K562 (cell line): ENCODE measurements at regions not wholly inside any gene's neighbourhood (a gene's known extent, or its start where the extent isn't known, plus 50 kb on each side); places are given as distances from the start of the nearest gene placed in this dataset.

Experiments used
- ATAC-seq: fragments of 200-7000 bp; cut with Tn5 transposase; 3 replicates; pipeline ENCODE4 v1.9.1; 2020; ENCODE audit warnings: moderate library complexity
- BruUV-seq: library from RNA; stranded (reverse); fragments of 400-500 nt; replicated peaks from 2 replicates; lab custom pipeline; 2021; lab: Mats Ljungman, UMichigan
- CTCF ChIA-PET: fragments of 300-600 bp; formaldehyde crosslinking; extraction: SDS; loops from one replicate; lab custom pipeline; 2021; ENCODE audit warnings: low intra/inter-chr PET ratio; lab: Yijun Ruan, JAX
- POLR2A ChIA-PET: fragments of 300-600, 350-650 bp; sonication (Branson Sonifier 250); formaldehyde crosslinking; extraction: SDS; loops from one replicate; lab custom pipeline; 2021; ENCODE audit warnings: antibody characterized with exemption, inconsistent platforms; lab: Yijun Ruan, JAX
- DNase-seq, 4 experiments: peaks; one replicate each; pipeline versions ENCODE4 v3.0.0 to v3.0.0-alpha.2; 2011 to 2018; ENCODE audit warnings: low spot score in 3 of 4, mixed read lengths in 3 of 4; ENCODE audit errors: extremely low read depth in 1 of 4
- FAIRE-seq: peaks from 2 replicates; lab custom pipeline; 2011; peaks lifted over from hg19 to GRCh38; lab: Jason Lieb, UNC
- H2AFZ ChIP-seq: 2 replicates; pipeline ENCODE4 v1.6.0; 2011; ENCODE audit warnings: low read depth, low read length, control low read depth, inconsistent platforms
- H3K27ac ChIP-seq: fragments of 200-600 bp; 3 replicates; pipeline ENCODE4 v1.8.0; 2011; ENCODE audit warnings: low read depth, mild to moderate bottlenecking, control low read depth, inconsistent platforms, low read length, moderate library complexity, mixed read lengths; ENCODE audit errors: extremely low read depth
- H3K27me3 ChIP-seq, 2 experiments: fragments of 300-600 bp in 1 of 2; 2 replicates in 1 of 2; 3 replicates in 1 of 2; pipeline versions ENCODE4 v1.6.0 to v1.8.0; 2011; ENCODE audit warnings: inconsistent platforms in 2 of 2, low read length in 2 of 2, mild to moderate bottlenecking in 1 of 2, mixed read lengths in 1 of 2, moderate library complexity in 1 of 2; ENCODE audit not compliant: control insufficient read depth in 2 of 2, insufficient read depth in 2 of 2
- H3K36me3 ChIP-seq: fragments of 300-600 bp; 3 replicates; pipeline ENCODE4 v1.8.0; 2011; ENCODE audit warnings: mild to moderate bottlenecking, low read length, inconsistent platforms; ENCODE audit not compliant: control insufficient read depth, insufficient read depth
- H3K4me1 ChIP-seq, 2 experiments: fragments of 200-600 bp in 1 of 2; replicated peaks in 1 of 2; 2 replicates in 1 of 2; 3 replicates in 1 of 2; pipeline versions ENCODE4 v1.5.1 to v1.8.0; 2011; ENCODE audit warnings: inconsistent platforms in 2 of 2, low read length in 2 of 2, mild to moderate bottlenecking in 1 of 2, mixed read lengths in 1 of 2, moderate library complexity in 1 of 2; ENCODE audit not compliant: control insufficient read depth in 2 of 2, insufficient read depth in 2 of 2
- H3K4me2 ChIP-seq: 2 replicates; pipeline ENCODE4 v1.6.1; 2011; ENCODE audit warnings: low read length, control low read depth, inconsistent platforms, mixed read lengths; ENCODE audit not compliant: insufficient read depth
- H3K4me3 ChIP-seq: fragments of 200-600 bp; sonication (generic), shearing (Covaris generic); 2 replicates; pipeline ENCODE4 v1.5.1; 2016; ENCODE audit warnings: control low read depth, inconsistent platforms
- H3K79me2 ChIP-seq: fragments of 200-600 bp; 3 replicates; pipeline ENCODE4 v1.8.0; 2011; ENCODE audit warnings: low read length, inconsistent platforms; ENCODE audit not compliant: control insufficient read depth, insufficient read depth
- H3K9ac ChIP-seq, 2 experiments: 2 replicates each; pipeline versions ENCODE4 v1.6.0 to v1.6.1; 2011; ENCODE audit warnings: low read depth in 2 of 2, low read length in 2 of 2, control low read depth in 1 of 2, inconsistent platforms in 1 of 2, mild to moderate bottlenecking in 1 of 2, mixed read lengths in 1 of 2; ENCODE audit not compliant: insufficient read depth in 1 of 2
- H3K9me1 ChIP-seq: one replicate; pipeline ENCODE4 v1.6.0; 2011; ENCODE audit warnings: inconsistent platforms, mild to moderate bottlenecking, low read length, moderate library complexity; ENCODE audit not compliant: control insufficient read depth, insufficient read depth
- H3K9me3 ChIP-seq: replicated peaks from 2 replicates; pipeline ENCODE4 v1.5.1; 2011; ENCODE audit warnings: low read depth, low read length, inconsistent platforms; ENCODE audit not compliant: control insufficient read depth, insufficient read depth
- H4K20me1 ChIP-seq: replicated peaks from 2 replicates; pipeline ENCODE4 v1.6.1; 2011; ENCODE audit warnings: low read length, inconsistent platforms, mixed read lengths; ENCODE audit not compliant: control insufficient read depth, insufficient read depth
- BCL6 ChIP-seq: fragments of 250-450 bp; sonication (Bioruptor Pico); IDR thresholded peaks from 2 replicates; pipeline ENCODE4 v1.4.0; 2020
- CCNT2 ChIP-seq: IDR thresholded peaks from 2 replicates; pipeline ENCODE4 v1.6.1; 2011; ENCODE audit warnings: borderline replicate concordance, low read depth, mild to moderate bottlenecking, moderate library complexity, mixed read lengths, low read length; ENCODE audit not compliant: insufficient read length; ENCODE audit errors: extremely low read depth
- HOXB6 ChIP-seq: fragments of 250-450 bp; sonication (Bioruptor Pico); IDR thresholded peaks from 2 replicates; pipeline ENCODE4 v1.5.1; 2022; ENCODE audit warnings: mild to moderate bottlenecking, borderline replicate concordance
- KAT8 ChIP-seq: fragments of 450-650 bp; IDR thresholded peaks from 2 replicates; pipeline ENCODE4 v1.6.1; 2016; ENCODE audit warnings: low read depth, mild to moderate bottlenecking
- POLR2H ChIP-seq: IDR thresholded peaks from 2 replicates; pipeline ENCODE4 v1.6.1; 2016; ENCODE audit warnings: missing genetic modification characterization, low read depth, mild to moderate bottlenecking, control low read depth, missing compliant biosample characterization, moderate library complexity
- STAT5B ChIP-seq: fragments of 250-450 bp; sonication (Bioruptor Pico); IDR thresholded peaks from 2 replicates; pipeline ENCODE4 v1.8.0; 2021; ENCODE audit warnings: mild to moderate bottlenecking, inconsistent platforms
- WGBS: fragments of 100-300 bp; shearing (Covaris generic); methylation state at CpG from one replicate; pipeline ENCODE4 v1.1.6; 2016; ENCODE audit warnings: low coverage, mixed read lengths; ENCODE audit not compliant: insufficient coverage; ENCODE audit errors: missing lambda C conversion rate; 5-methylcytosine and 5-hydroxymethylcytosine counted together
- in situ Hi-C: fragments of 300-500 bp; cut with MboI; formaldehyde crosslinking; loops from 4 replicates; pipeline ENCODE4 v1.15.0; 2018; ENCODE audit warnings: inconsistent platforms, mixed read lengths
- intact Hi-C: fragments of 100-400 bp; cut with micrococcal nuclease; formaldehyde crosslinking; loops from 2 replicates; pipeline ENCODE4 v1.14.2; 2022
- TF ChIP-seq, protein P1 (sequence below), 2 experiments: fragments of 450-650 bp; IDR thresholded peaks; 2 replicates each; pipeline ENCODE4 v1.6.1; 2016
- TF ChIP-seq, protein P2 (sequence below): fragments of 450-650 bp; IDR thresholded peaks from 2 replicates; pipeline ENCODE4 v1.6.1; 2016
- TF ChIP-seq, protein P3 (sequence below): fragments of 150-350 bp; conservative IDR thresholded peaks from 2 replicates; pipeline ENCODE4 v1.6.1; 2014; ENCODE audit warnings: low read length

DNA sequence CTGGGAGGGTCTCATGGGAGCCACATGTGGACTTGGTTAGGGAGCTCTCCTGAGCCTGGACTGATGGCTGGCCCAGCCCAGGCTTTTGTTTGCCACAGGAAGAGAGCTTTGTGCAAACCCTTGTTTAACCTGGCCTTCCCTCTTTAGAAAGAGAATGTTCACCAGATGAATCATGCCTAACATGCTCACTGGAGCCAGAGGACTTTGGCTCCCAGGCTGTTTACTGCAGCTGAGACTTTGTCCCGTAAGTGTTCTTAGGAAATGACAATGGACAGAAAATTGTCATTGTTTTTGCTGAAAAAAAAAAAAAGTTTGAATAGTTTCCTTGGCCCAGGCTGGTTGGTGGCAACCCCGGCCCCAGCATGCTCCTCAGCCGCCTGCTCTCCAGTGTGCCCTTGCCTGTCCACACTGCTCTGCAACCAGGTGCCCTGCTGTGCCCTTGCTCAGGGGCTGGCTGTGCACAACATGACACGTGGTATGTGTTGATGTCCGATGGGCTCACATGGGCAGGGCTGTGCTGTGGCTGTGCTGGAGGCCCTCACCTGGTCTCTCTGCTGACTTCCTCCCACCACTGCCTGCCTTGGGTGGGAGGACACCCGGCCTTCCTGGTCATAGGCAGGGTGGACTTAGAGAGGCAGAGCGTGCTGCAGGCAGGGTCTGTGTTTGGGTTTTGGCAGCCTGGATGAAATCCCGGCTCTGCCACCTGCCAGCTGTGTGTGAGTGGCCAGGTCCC is 215.3 kb upstream of the ZNF32 start:
- WGBS: 3% methylated on average over 8 of the region's 8 CpGs
- Histone ChIP-seq H3K36me3 (no peaks in the 10 kb centered on the region), H3K27ac (no peak overlapping the region), H3K9ac (no peak overlapping the region)
- POLR2A ChIA-PET: no interaction called here
- TF ChIP-seq CCNT2: no peak
- TF ChIP-seq STAT5B (CRISPR knock-in tag): no peak
- TF ChIP-seq, protein P1, sequence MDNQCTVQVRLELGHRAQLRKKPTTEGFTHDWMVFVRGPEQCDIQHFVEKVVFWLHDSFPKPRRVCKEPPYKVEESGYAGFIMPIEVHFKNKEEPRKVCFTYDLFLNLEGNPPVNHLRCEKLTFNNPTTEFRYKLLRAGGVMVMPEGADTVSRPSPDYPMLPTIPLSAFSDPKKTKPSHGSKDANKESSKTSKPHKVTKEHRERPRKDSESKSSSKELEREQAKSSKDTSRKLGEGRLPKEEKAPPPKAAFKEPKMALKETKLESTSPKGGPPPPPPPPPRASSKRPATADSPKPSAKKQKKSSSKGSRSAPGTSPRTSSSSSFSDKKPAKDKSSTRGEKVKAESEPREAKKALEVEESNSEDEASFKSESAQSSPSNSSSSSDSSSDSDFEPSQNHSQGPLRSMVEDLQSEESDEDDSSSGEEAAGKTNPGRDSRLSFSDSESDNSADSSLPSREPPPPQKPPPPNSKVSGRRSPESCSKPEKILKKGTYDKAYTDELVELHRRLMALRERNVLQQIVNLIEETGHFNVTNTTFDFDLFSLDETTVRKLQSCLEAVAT (IDR thresholded peaks at IDR 0.05): no peak
- no peak for TF ChIP-seq POLR2H
- TF ChIP-seq, protein P2, sequence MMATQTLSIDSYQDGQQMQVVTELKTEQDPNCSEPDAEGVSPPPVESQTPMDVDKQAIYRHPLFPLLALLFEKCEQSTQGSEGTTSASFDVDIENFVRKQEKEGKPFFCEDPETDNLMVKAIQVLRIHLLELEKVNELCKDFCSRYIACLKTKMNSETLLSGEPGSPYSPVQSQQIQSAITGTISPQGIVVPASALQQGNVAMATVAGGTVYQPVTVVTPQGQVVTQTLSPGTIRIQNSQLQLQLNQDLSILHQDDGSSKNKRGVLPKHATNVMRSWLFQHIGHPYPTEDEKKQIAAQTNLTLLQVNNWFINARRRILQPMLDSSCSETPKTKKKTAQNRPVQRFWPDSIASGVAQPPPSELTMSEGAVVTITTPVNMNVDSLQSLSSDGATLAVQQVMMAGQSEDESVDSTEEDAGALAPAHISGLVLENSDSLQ: no peak
- no peak for TF ChIP-seq HOXB6 (CRISPR knock-in tag)
- TF ChIP-seq, protein P3, sequence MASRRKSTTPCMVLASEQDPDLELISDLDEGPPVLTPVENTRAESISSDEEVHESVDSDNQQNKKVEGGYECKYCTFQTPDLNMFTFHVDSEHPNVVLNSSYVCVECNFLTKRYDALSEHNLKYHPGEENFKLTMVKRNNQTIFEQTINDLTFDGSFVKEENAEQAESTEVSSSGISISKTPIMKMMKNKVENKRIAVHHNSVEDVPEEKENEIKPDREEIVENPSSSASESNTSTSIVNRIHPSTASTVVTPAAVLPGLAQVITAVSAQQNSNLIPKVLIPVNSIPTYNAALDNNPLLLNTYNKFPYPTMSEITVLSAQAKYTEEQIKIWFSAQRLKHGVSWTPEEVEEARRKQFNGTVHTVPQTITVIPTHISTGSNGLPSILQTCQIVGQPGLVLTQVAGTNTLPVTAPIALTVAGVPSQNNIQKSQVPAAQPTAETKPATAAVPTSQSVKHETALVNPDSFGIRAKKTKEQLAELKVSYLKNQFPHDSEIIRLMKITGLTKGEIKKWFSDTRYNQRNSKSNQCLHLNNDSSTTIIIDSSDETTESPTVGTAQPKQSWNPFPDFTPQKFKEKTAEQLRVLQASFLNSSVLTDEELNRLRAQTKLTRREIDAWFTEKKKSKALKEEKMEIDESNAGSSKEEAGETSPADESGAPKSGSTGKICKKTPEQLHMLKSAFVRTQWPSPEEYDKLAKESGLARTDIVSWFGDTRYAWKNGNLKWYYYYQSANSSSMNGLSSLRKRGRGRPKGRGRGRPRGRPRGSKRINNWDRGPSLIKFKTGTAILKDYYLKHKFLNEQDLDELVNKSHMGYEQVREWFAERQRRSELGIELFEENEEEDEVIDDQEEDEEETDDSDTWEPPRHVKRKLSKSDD: no peak
- no peak for TF ChIP-seq BCL6 (CRISPR knock-in tag)
- no peak for TF ChIP-seq KAT8
- TF ChIP-seq, all 486 proteins: peak for 0
- H2AFZ ChIP-seq: no peak overlapping the region
- no peaks in the 10 kb centered on the region for H3K79me2 ChIP-seq
- CTCF ChIA-PET: no interaction called here
- BruUV-seq: no TSS peak
- H3K4me2 ChIP-seq: no peak overlapping the region
- in situ Hi-C loops: no loop called here
- intact Hi-C loops: no loop called here
- no peak for FAIRE-seq
- H3K4me3 ChIP-seq: no peak overlapping the region
- no peak for DNase-seq
- H3K9me1 ChIP-seq: no peaks in the 10 kb centered on the region
- H4K20me1 ChIP-seq: 0 out of 2 replicates have a peak, but pooled peaks cover 4% of the 10 kb centered on the region
- H3K27me3 ChIP-seq: peaks cover 4 to 28% of the 10 kb centered on the region in 2 experiments; a peak in 3 of 5 replicates
- no peaks in the 10 kb centered on the region for H3K9me3 ChIP-seq
- ATAC-seq: no peak
- no peaks in the 10 kb centered on the region for H3K4me1 ChIP-seq
